HG03521 (cell line): ENCODE measurements at regions not wholly inside any gene's neighbourhood (a gene's known extent, or its start where the extent isn't known, plus 50 kb on each side); places are given as distances from the start of the nearest gene placed in this dataset.
"Not testable (repeated sequence)": the region's sequence is repeated elsewhere in the genome, so short reads cannot be mapped to it uniquely, and the experiment has no call there.

Experiments
- ATAC-seq: cut with Tn5 transposase; IDR thresholded peaks from one replicate; pipeline ENCODE4 v1.9.1; 2021; ENCODE audit warnings: mild to moderate bottlenecking, moderate library complexity; ENCODE audit not compliant: unreplicated experiment

DNA sequence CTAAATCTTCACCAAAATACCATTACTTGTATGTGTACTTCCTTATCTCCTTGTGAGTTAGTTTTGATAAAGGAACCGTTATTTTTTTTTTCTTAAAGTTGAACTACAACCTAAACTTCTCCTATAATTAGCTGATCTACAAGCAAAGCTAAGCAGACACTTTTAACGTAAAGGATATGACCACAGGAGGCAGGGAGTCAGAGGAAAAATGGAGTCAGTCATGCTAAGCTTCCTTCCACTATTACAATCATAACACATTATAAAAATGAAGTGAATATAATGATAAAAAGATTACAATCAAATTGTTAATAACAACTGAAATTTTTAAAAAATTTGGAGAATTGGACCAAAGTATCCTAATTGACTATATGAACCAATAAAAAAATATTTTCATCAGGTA is 892.6 kb downstream of the KCNT2 start:
- ATAC-seq, result no peak

DNA sequence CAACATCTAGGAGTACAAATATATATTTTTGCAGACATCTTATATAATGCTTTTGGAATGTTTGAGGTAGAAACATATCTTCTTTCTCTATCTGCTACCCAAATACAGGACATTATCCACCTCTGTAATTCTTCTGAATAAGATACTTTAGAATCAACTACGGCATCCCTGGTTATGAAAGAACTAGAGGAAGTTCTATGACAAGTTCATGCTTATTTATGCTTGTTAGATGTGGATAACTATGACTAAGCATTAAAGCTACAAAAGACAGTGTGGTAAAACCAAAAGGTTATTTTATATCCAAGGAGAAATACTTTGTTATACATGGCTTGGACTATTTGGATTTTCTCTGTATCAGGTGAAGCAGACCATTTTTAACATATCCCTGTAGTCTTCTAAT is 894.0 kb downstream of the KCNT2 start:
- no peak for ATAC-seq

DNA sequence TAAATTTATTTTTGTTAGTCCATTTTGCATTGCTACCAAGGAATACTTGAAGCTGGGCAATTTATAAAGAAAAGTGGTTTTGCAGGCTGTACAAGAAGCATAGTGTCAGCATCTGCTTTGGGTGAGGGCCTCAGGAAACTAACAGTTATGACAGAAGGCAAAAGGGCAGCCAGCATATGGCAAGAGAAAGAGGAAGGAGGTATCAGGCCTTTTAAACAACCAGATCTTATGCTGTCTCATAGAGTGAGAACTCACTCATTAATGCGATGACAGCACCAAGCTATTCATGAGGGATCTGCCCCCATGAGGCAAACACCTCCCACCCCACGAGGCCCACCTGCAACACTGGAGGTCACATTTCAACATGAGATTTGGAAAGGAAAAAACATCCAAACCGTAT is 898.4 kb downstream of the KCNT2 start:
- ATAC-seq, result no peak

DNA sequence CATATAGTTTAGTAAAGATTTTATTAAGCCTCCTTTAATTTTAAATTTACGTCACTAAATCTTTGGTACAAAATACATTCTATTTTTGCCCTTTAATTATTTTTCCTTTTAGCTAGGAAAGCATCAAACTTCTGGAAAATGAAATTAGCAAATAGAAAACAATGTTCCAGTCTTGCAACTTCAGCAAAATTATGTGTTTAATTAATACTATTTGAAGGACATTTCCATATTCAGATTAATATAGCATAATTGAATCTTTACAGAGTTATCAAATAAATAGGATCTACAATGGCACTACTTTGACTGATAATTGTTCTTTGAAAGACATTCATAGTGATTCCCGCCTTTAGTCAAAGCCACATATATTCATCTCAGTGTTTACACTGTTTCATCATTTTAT is 904.2 kb downstream of the KCNT2 start:
- ATAC-seq, result no peak

DNA sequence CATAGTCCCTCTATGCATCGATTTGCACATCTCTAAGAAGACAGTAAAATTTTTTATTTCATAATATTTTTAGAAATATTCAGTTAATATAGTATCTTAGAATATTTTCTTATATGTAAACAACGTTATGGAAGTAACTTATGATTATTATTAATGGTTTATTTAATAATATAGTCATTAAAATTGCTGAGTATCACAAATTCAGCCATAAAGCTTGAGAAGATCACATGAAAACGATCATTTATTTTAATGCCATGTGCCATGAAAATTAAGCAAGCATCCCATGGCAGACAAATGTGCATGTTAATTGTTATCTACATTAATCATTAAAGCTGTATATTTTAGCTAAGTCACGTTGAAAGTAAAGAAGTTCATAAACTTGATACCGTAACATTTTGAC is 907.1 kb downstream of the KCNT2 start:
- ATAC-seq, result no peak

DNA sequence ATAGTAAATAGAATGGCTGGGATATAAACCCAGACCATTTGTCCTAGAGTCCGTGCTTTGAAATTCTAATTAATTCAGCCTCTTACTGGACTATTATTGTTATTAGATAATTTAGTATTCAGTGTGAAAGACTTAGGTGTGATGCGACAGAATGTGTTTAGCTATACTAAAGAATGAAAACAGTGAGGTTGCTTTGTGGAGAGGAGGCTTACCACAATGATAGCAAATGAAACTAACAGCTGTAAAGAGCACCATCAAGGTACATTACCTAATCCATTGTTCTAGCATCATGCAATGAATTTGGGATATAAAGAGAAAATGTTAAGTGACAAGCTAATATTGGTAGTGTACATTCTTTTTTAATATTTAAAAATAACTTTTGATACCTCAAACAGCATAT is 911.1 kb downstream of the KCNT2 start:
- ATAC-seq, result peak; percentile 100

DNA sequence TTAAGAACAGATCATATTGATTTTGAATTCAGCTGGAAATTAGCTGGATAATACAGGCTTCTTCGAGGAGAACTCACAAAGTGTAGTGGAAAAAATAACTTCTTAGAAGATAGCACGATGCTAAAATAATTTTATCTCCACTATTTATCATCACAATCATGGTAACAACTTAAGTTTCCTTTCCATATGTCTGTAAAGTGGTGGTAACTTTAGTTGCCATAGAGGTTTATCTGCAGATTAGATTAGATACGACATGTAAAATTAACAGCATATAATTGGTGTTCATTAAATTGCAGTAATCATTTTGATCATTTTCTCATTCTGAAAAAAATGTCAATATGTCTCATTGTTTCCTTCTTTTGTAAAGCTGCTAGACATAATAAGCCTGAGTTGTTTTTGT is 921.5 kb downstream of the KCNT2 start:
- ATAC-seq, result no peak

DNA sequence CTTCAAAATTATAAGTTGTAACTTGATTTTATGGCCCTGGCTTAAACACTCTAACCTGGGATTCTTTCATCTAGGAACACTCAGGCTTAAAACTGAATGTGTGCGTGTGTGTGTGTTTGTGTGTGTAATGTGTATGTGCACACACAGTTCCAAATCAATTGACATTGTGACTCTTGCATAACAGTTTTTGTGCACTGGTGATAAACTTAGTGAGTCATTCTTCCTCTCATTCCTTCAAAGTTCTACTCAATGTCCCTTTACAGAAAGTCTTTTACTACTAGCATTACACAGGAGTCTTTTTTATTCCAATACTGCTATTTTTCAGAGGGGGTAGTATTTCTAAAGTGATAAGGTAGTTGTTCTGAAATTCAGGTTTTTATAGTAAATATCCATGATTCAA is 943.6 kb downstream of the KCNT2 start:
- no peak for ATAC-seq

DNA sequence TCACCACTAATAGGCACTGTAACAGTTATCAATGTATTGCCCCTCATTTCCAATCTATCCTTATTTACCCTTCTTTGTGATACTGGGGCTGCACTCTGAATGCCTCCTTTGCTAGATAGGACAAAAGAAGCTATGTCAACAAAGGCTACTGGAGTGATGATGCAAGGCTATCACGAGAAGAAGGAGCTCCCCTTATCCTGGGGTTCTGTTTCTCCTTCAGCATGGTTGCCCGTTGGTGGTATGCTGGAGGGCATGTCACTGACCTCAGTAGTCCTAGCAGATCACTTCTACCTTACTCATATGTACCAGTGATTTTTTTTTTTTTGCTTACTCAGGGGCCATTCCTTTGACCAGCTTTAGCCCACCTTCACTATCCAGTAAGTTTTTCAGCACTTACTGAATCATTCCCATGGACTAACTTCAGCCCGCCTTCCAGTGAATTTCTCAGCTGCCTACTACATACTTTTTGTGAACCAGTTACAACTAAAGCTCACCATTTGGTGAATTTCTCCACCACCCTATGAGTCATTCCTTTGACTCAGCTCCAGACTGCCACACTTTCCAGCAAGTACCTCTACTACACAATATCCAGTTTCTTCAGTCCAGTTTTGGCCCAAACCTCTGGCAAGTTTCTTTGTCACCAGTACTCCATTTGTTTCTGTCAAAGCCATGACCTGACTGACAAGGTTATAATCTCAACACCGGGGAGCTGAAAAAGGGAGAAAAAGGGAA is 944.5 kb downstream of the KCNT2 start:
- no peak for ATAC-seq

DNA sequence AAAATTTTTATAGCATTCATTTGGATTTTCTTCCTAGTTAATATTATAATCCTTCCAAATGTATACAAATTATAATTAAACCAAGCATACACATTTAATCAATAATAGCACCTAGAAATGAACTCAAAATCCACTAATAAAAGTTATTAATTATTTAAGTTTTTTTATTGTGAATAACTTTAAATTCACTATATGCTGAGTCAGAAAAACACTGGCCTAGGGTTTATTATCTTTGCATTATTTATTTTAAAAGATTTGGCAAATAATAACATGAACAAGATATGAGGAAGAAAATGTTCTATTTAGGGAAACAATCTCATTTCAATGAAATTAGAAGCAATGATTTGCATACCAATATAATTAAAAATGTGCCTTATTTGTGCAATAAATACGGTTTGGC is 951.5 kb downstream of the KCNT2 start:
- no peak for ATAC-seq

DNA sequence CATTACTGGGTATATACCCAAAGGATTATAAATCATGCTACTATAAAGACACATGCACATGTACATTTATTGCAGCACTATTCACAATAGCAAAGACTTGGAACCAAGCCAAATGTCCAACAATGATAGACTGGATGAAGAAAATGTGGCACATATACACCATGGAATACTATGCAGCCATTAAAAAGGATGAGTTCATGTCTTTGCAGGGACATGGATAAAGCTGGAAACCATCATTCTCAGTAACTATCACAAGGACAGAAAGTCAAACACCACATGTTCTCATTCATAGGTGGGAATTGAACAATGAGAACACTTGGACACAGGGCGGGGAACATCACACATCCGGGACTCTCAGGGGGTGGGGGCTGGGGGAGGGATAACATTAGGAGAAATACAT is 959.4 kb downstream of the KCNT2 start:
- not testable (repeated sequence) for ATAC-seq

DNA sequence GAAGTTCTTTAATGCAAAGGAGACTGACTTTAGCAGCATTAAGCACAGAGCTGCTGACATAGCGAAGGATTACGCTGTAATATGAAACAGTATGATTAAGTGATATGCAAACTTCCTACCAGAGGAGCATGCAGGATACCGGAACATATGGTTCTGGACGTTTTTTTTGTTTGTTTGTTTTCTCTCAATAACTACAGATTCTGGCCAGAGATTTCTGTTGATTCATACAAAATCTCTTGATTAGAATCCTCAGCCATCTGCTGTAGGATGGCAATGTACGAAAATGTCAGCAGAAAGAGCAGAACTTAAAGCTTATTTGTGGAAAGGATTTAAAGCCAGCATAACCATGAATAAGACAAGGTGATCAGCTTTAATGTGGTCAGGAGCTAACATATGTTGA is 970.7 kb downstream of the KCNT2 start:
- ATAC-seq, result no peak

DNA sequence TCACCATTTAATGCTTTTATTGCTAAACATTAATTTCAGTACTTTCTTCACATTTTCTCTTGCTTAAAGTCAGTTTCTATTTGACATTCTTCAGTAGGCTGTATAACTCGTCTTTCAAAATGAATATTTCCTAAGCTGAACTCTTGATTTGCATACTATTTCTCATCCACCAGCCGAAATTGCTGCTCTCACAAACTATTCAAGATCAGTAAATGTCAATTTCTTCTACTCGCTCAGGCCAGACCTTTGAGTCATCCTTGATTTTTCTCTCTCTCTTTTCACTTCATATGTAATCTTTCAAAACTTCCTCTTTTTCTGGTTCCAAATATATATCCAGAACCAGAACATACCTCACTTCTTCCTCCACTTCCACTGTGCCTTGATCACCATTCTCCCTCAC is 990.0 kb downstream of the KCNT2 start:
- ATAC-seq, result no peak

DNA sequence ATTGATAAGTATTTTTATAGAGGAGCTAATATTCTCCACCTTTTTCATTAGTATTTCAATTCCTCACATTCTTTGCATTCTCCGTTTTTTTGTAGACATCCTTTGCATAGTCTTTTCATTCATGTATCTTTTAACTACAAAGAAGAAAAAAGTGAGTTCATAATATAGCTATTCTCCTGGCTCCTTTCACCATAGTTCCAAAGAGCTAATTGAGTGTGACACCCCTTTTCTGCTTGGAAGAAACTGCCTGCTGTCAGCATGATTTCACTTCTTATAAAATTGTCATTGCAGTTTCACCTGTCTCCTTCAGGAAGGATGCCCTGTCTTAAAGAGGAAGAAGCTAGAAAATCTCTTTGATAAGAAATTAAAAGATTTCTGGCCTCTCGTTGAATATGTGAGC is 991.1 kb downstream of the KCNT2 start:
- ATAC-seq, result no peak

DNA sequence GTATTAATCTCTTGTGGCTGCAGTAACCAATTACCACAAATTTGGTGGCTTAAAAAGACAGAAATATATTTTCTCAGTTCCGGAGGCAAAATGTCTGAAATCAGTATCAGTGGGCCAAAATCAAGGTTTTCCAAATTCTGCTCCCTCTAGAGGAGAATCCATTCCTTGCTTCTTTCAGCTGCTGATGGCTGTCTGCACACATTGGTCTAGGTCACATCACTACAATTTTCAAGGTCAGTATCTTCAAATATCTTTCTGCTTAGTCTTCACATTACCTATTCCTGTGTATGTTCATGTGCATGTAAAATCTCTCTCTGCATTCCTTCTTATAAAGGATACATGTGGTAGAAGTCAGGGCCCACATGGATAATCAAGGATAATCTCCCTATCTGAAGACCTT is 999.4 kb downstream of the KCNT2 start:
- no peak for ATAC-seq

DNA sequence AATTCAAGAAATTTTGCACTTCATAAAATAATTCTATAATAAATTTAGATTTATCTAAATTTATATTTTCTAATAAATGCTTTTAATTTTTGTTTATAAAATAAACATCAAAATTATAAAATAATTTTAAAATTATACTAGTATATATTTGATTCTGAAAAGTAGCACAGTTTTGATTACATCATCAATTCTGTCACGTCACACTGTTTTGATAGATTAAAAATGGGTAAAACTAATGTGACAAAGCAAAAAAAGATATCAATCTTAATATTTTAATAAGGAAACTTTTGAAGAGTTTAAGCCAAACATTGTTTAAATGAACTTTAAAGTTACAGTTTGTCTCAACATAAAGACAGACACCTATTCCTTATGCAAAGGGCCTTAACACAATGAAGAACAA is 1001.8 kb downstream of the KCNT2 start:
- ATAC-seq, result no peak

DNA sequence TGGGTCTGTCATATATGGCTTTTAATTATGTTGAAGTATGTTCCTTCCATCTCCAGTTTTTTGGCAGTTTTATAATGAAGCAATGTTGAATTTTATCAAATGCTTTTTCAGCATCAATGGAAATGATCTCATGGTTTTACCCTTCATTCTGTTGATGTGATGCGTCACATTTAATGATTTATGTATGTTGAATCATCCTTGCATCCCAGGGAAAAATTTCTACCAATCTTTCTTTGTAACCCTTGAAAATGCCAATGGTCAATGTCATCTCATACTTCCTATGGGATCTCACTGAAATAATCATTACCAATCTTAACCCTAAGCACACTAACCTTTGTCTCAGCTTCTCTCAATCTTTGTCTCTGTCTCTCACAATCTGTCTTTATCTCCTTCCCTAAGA is 1004.0 kb downstream of the KCNT2 start:
- ATAC-seq, result no peak

DNA sequence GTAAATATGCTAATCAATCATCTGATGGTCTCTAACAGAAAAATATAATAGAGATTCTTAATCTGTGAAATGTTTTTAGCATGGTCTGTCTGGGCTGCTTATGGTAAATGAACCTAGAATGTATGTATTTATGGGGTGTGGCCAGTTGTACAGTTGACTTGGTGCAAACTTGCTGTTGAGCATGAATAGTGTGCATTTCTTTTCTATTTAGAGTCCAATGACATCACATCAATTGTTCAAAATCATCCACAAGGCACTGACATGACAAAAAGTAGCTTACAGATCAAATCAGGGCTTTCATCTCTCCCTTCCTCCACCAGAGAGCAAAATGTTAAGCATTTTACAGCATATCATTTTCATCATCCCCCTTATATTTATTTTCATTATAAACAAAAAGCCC is 1010.3 kb downstream of the KCNT2 start:
- no peak for ATAC-seq

DNA sequence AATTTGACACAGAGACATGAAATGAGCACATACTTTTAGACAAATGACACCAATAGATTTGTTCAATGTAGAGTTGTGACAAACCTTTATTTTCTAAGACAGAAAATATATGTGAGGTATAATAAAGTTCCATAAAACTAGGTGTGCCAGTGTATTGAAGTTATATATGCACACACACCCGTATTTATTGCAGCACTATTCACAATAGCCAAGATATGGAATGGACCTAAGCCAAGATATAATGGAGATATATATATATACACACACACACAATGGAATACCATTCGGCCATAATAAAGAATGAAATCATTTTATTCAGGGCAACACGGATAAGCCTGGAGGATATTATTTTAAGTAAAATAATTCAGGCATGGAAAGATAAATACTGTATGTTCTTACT is 1013.5 kb downstream of the KCNT2 start:
- ATAC-seq, result no peak

DNA sequence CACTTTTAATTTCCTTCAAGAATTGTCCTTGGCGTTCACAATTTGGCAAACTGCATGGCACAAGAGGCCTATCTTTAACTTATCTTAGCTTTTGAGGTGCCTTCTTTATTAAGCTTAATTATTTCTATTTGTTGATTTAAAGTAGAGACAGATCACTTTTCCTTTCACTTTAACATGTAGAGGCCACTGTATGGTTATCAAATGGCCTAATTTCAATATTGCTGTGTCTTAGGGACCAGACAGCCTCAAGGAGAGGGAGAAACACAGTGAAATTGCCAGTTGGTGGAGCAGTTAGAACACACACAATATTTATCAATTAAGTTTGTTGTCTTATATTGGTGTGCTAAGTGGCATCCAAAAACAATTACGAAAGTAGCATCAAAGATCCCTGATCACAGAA is 1013.9 kb downstream of the KCNT2 start:
- no peak for ATAC-seq

DNA sequence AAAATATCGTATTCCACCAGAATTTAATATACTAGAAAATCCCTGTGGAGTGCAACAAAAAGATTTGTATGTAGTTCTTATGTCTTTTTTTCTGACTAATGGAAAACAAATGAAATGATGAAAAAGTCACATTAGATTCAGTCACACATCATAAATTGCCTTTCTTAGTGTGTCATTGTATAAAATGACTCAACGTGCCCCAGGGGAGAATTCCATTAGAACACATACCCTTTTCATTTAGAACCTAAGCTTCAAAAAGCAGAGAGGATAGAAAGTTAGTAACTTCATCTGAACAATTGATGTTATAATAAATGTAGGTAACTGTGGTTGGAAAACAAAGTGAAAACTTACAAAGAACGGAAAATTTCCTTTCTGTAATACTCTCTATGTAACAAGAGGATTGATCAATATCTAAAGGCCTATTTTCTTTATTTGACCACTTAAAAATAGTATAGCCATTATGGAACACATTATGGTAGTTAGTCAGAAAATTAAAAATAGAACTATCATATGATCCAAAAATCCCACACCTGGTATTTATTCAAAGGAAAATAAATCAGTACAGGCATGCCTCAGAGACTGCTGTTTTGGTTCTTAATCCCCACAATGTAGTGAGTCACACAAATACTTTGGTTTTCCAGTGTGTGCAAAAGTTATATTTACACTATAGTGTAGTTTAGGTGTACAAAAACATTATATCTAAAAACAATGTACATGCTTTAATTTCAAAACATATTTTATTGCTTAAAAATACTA is 1016.1 kb downstream of the KCNT2 start:
- ATAC-seq, result no peak

DNA sequence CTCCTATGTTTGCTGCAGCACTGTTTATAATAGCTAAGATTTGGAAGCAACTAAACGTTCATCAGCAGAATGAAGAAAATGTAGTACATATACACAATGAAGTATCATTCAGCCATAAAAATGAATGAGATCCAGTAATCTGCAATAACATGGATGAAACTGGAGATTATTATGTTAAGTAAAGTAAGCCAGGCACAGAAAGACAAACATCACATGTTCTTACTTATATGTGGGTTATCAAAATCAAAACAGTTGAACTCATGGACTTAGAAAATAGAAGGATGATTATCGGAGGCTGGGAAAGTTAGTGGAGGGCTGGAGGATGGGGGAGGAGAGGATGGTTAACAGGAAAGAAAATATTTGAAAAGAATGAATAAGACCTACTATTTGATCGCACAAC is 1017.6 kb downstream of the KCNT2 start:
- ATAC-seq, result no peak
